ENCODE measurements at regions not wholly inside any gene's neighbourhood (a gene's known extent, or its start where the extent isn't known, plus 50 kb on each side); places are given as distances from the start of the nearest gene placed in this dataset.
"Not testable (repeated sequence)": the region's sequence is repeated elsewhere in the genome, so short reads cannot be mapped to it uniquely, and the experiment has no call there.

GRCh38 chr5:30368064-30368463 is 825.4 kb upstream of the CDH6 start:
- TF ChIP-seq PATZ1 (CRISPR knock-in tag; IDR thresholded peaks at IDR 0.05; ENCODE audit: borderline replicate concordance) (no peak), CSDC2 (CRISPR knock-in tag; IDR thresholded peaks at IDR 0.05) (no peak), ZFP30 (CRISPR knock-in tag; IDR thresholded peaks at IDR 0.05) (no peak), TSHZ2 (CRISPR knock-in tag; IDR thresholded peaks at IDR 0.05) (no peak), GLIS3 (CRISPR knock-in tag; IDR thresholded peaks at IDR 0.05) (no peak), PPARA (CRISPR knock-in tag; IDR thresholded peaks at IDR 0.05; ENCODE audit: borderline replicate concordance) (no peak), ZNF565 (CRISPR knock-in tag; conservative IDR thresholded peaks at IDR 0.05; ENCODE audit: low read depth) (no peak)
- ATAC-seq: no peak

- not testable (repeated sequence) for ATAC-seq
These were observed 828.5 kb upstream of the CDH6 start for GRCh38 chr5:30365031-30365430.

GRCh38 chr5:30357371-30357770 is 836.1 kb upstream of the CDH6 start:
- TF ChIP-seq PPARA (CRISPR knock-in tag; IDR thresholded peaks at IDR 0.05; ENCODE audit: borderline replicate concordance): no peak
- TF ChIP-seq CSDC2 (CRISPR knock-in tag; IDR thresholded peaks at IDR 0.05): no peak
- no peak for TF ChIP-seq TSHZ2 (CRISPR knock-in tag; IDR thresholded peaks at IDR 0.05)
- ATAC-seq: no peak

GRCh38 chr5:30355675-30356074 is 837.8 kb upstream of the CDH6 start:
- ATAC-seq: no peak
- no peak for TF ChIP-seq BACH2 (CRISPR knock-in tag; IDR thresholded peaks at IDR 0.05; ENCODE audit: borderline replicate concordance)
- TF ChIP-seq ISL1 (CRISPR knock-in tag; IDR thresholded peaks at IDR 0.05): no peak
- TF ChIP-seq ZC3H10 (CRISPR knock-in tag; IDR thresholded peaks at IDR 0.05): no peak
- TF ChIP-seq TSHZ2 (CRISPR knock-in tag; IDR thresholded peaks at IDR 0.05): no peak
- no peak for TF ChIP-seq CSDC2 (CRISPR knock-in tag; IDR thresholded peaks at IDR 0.05)
- no peak for TF ChIP-seq RARB (CRISPR knock-in tag; IDR thresholded peaks at IDR 0.05)
- TF ChIP-seq PPARA (CRISPR knock-in tag; IDR thresholded peaks at IDR 0.05; ENCODE audit: borderline replicate concordance): no peak
- no peak for TF ChIP-seq CSRNP3 (CRISPR knock-in tag; IDR thresholded peaks at IDR 0.05)
- TF ChIP-seq ZNF8 (CRISPR knock-in tag; IDR thresholded peaks at IDR 0.05): no peak
- TF ChIP-seq TOX (CRISPR knock-in tag; IDR thresholded peaks at IDR 0.05; ENCODE audit: borderline replicate concordance): no peak
- TF ChIP-seq PATZ1 (CRISPR knock-in tag; IDR thresholded peaks at IDR 0.05; ENCODE audit: borderline replicate concordance): no peak
- TF ChIP-seq ZFP30 (CRISPR knock-in tag; IDR thresholded peaks at IDR 0.05): no peak
- TF ChIP-seq ARNTL (CRISPR knock-in tag; IDR thresholded peaks at IDR 0.05; ENCODE audit: borderline replicate concordance, low read depth): no peak
- TF ChIP-seq SNAI2 (CRISPR knock-in tag; IDR thresholded peaks at IDR 0.05): no peak
- no peak for TF ChIP-seq TCF4 (CRISPR knock-in tag; IDR thresholded peaks at IDR 0.05; ENCODE audit: borderline replicate concordance)
- TF ChIP-seq POU6F1 (CRISPR knock-in tag; IDR thresholded peaks at IDR 0.05; ENCODE audit: borderline replicate concordance, low read depth): no peak
- TF ChIP-seq ZFP3 (CRISPR knock-in tag; IDR thresholded peaks at IDR 0.05): no peak
- TF ChIP-seq ZNF70 (CRISPR knock-in tag; IDR thresholded peaks at IDR 0.05): no peak
- no peak for TF ChIP-seq OSR1 (CRISPR knock-in tag; IDR thresholded peaks at IDR 0.05)

Data from SK-N-SH treated with all-trans-retinoic acid at 6 μM for 48 hours (cell line).